ENCODE measurements at regions not wholly inside any gene's neighbourhood (a gene's known extent, or its start where the extent isn't known, plus 50 kb on each side); places are given as distances from the start of the nearest gene placed in this dataset.

DNA sequence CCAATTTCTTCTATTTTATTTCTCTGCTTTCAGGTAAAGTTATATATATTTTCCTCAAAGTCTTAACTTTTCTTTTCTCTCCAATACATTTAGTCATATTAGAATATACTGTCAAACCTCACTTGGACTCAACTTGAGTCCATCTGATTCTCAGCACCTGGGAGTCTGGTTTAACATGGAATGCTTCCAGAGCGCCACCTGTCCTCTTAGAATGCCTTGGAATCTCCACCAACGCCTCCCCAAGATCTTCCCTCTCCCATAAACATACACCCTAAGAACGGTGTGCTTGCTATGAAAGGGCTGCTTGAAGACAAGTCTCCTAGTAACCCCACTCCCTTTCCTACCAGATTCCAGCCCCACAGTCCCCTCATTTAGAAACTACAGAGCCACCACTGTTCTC is 229.1 kb upstream of the MKLN1 start:
- TF ChIP-seq CTCF (IDR thresholded peaks at IDR 0.05), result no peak

DNA sequence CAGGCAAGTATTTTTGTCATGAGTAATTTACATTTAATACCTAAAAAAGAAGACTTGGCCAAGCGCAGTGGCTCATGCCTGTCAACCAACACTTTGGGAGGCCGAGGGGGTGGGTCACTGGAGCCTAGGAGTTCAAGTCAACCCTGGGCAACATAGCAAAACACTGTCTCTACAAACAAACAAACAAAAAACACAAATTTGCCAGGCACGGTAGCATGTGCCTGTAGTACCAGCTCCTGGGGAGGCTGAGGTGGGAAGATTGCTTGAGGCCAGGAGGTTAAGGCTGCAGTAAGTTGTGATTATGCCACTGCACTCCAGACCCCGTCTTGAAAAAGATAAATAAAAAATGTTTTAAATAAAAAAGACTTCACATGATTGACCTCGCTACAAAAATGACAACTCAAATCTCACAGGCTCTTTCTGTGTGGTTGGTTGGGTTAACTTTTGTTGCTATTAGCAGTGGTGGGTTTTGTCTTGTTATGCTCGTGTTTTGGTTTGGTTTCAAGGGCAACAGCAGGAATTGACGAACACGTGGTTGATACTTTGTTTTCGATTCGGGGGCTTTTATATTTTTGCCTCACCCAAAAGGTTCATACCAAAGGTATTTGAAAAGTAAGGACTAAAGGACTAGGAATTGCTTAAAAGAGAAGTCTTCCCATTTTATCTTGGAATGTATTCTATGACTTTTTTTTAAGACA is 227.2 kb upstream of the MKLN1 start:
- no peak for TF ChIP-seq CTCF (IDR thresholded peaks at IDR 0.05)

DNA sequence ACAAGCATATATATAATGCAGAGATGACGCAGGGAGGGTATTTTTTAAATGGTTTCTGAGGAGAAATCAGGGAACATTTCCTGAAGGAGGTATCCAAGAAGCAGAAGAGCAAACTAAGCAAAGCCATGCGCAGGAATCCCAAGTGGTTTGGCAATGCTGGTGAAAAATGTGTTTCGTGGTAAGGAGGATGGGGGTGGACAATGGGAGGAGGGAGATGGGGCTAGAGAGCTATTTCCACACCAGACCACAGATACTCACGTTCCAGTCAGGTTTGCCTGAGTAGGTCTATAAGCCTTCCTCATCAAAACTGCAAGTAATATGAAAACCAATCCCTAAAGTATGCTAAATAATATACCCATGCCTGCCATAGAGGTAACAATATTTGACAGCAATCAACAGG is 223.7 kb upstream of the MKLN1 start:
- no peak for TF ChIP-seq CTCF (IDR thresholded peaks at IDR 0.05)

GRCh38 chr7:131104596-131105293 is 222.9 kb upstream of the MKLN1 start:
- TF ChIP-seq CTCF (IDR thresholded peaks at IDR 0.05), result no peak

DNA sequence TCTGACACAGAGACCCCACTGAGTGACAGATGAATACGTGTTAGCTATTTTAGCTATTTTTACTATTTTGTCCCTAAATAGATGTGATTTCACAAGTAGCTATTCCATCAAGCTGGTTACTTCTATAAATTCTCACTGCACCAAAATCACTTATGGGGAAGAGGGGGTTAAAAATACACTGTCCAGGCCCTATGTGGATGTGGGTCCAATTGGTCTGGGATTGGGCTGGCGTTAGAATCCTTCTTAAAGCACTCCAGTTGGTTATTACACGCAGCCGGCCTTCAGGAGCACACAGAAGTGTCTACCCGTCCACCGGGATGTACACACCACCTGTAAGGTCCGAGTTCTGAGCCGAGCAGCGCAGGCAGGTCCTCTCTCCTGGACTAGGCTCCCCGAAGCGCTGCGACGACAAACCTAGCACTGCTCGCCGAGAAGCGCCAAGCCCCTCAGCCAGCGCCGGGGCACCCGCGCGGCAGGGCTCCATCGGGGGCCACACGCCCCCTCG is 222.3 kb upstream of the MKLN1 start:
- TF ChIP-seq CTCF (IDR thresholded peaks at IDR 0.05), result no peak

- TF ChIP-seq CTCF (IDR thresholded peaks at IDR 0.05), result no peak
Measured at GRCh38 chr7:131105799-131106680, 221.6 kb upstream of the MKLN1 start.

DNA sequence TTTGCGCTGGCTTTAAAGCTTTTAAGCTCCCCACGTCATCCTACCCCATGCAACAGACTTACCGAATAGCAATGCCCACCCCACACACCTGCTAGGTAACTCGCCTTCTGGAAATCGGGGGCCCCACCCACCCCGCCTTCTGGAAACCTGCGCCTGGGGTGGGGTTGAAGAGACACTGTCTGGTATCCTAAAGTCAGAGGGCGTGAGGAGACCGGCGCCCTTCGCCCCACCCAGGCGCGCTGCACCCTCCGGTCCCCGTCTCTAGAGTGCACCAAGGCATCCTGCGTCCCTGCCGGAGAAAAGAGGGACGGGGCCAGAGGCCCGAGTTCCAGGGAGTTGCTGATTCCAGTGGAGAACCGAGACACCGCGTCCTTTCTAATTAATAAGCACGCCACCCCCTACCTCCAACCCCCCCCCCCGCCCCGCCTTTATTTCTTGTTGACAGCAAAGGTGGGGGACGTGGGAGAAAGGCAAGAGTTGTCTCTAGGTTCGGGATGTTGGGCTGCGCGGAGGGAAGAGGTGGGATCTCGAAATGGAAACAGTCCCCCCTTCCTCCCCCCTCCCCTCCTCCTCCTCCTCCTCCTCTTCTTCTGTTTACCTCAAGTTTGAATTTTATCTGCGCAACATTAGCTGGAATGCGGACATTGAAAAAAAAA is 220.9 kb upstream of the MKLN1 start:
- no peak for TF ChIP-seq CTCF (IDR thresholded peaks at IDR 0.05)

Data from LNCAP (cell line).